NCI-H524 treated with DMSO at 0.1 percent for 48 hours (cell line): ENCODE measurements at regions not wholly inside any gene's neighbourhood (a gene's known extent, or its start where the extent isn't known, plus 50 kb on each side); places are given as distances from the start of the nearest gene placed in this dataset.
A peak's percentile ranks its signal among the peaks of the same experiment; 100 is the strongest.

Experiments
- DNase-seq: peaks from one replicate; lab custom pipeline; 2025; lab: John Stamatoyannopoulos, UW

- DNase-seq: no peak
These were observed 1835.8 kb upstream of the TENM3 start for GRCh38 chr4:180407275-180407885.

- DNase-seq: no peak
These were observed 1824.2 kb upstream of the TENM3 start for GRCh38 chr4:180418819-180419531.

GRCh38 chr4:180422989-180423711, 1820.1 kb upstream of the TENM3 start:
- no peak for DNase-seq

GRCh38 chr4:180423712-180424057, 1819.5 kb upstream of the TENM3 start:
- no peak for DNase-seq

GRCh38 chr4:180426938-180427337, 1816.3 kb upstream of the TENM3 start:
- DNase-seq: no peak

- DNase-seq: no peak
These were observed 1812.9 kb upstream of the TENM3 start for GRCh38 chr4:180430283-180430682.

- no peak for DNase-seq
These were observed 1808.9 kb upstream of the TENM3 start for GRCh38 chr4:180434131-180434895.

- DNase-seq: peak; percentile 13
These were observed 1806.8 kb upstream of the TENM3 start for GRCh38 chr4:180436361-180436760.

- DNase-seq: no peak
These were observed 1805.6 kb upstream of the TENM3 start for GRCh38 chr4:180437601-180438000.

GRCh38 chr4:180448306-180448705, 1794.9 kb upstream of the TENM3 start:
- DNase-seq: no peak

- no peak for DNase-seq
These were observed 1793.7 kb upstream of the TENM3 start for GRCh38 chr4:180449395-180449956.

GRCh38 chr4:180455226-180455625, 1788.0 kb upstream of the TENM3 start:
- no peak for DNase-seq

- no peak for DNase-seq
These were observed 1786.3 kb upstream of the TENM3 start for GRCh38 chr4:180456928-180457327.

- DNase-seq: no peak
These were observed 1781.1 kb upstream of the TENM3 start for GRCh38 chr4:180462116-180462515.

GRCh38 chr4:180465364-180465763, 1777.8 kb upstream of the TENM3 start:
- DNase-seq: no peak

- DNase-seq: no peak
These were observed 1760.2 kb upstream of the TENM3 start for GRCh38 chr4:180483036-180483435.

GRCh38 chr4:180485407-180485806, 1757.8 kb upstream of the TENM3 start:
- DNase-seq: no peak

- DNase-seq: no peak
These were observed 1756.9 kb upstream of the TENM3 start for GRCh38 chr4:180486342-180486741.

- DNase-seq: no peak
These were observed 1753.4 kb upstream of the TENM3 start for GRCh38 chr4:180489787-180490186.

GRCh38 chr4:180491210-180491609, 1752.0 kb upstream of the TENM3 start:
- no peak for DNase-seq

GRCh38 chr4:180493299-180493698, 1749.9 kb upstream of the TENM3 start:
- DNase-seq: no peak

GRCh38 chr4:180500154-180500553, 1743.0 kb upstream of the TENM3 start:
- no peak for DNase-seq
